Activated T-cell treated with anti-CD3 and anti-CD28 coated beads for 24 hours (primary cell): ENCODE measurements at regions not wholly inside any gene's neighbourhood (a gene's known extent, or its start where the extent isn't known, plus 50 kb on each side); places are given as distances from the start of the nearest gene placed in this dataset.
"Not testable (repeated sequence)": the region's sequence is repeated elsewhere in the genome, so short reads cannot be mapped to it uniquely, and the experiment has no call there.

Experiments
- DNase-seq: peaks from one replicate; pipeline ENCODE4 v3.0.0-alpha.2; 2020; ENCODE audit warnings: low read depth

DNA sequence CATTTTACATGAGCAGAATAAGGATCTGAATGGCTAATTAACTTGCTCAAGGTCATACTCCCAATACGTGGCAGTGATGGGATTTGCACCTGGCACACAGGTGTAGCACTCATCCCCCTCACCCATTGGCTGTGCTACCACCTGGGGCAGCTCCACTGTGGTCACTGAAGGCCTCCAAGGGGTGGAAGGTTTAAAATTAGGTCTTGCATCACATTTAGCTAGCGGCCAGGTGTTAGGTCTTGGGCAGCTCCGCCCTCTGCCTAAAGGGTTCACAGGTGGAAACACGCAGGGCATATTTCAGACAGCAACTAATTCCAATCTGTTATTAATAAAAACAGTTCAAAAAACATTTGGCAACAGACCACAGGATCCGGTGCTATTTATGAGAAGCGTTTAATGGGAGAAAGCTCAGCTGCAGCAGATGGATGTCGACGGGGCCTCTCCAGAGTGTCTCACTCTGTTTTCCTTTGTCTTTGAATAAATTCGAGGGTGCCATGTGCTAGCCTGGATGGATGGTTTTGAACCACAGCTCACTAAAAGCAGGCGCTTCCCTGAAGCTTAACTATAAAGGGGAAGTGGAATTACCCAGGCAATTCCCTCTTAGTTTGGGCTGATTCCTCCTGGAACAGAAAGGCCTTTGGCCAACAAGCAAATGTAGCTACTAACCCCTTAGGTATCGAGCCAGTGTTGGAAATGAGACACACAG lies 1017.6 kb downstream of the TYW1 start:
- DNase-seq = no peak

- no peak for DNase-seq
These were observed 1018.7 kb downstream of the TYW1 start for GRCh38 chr7:68015122-68015977.

- DNase-seq = no peak
These were observed 1019.4 kb downstream of the TYW1 start for GRCh38 chr7:68015978-68016532.

GRCh38 chr7:68020102-68020501 lies 1023.5 kb downstream of the TYW1 start:
- no peak for DNase-seq

GRCh38 chr7:68025369-68025768 lies 1028.7 kb downstream of the TYW1 start:
- no peak for DNase-seq

DNA sequence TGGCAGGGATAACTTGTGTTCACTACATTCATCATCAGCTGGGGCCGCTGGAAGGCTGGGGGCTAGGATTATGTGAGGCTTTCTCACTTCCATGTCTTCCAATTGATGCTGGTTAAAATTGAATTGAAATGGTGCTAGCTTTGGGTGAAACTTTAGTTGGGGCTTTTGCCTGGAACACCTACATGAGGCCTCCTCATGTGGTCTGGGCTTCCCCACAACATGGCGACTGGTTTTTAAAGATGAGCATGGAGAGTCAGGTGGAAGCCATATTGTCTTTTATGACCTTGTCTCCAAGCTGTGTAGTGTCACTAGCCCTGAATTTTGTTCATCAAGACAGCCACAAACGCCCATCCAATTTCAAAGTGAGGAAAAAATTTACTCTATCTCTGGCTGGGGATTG lies 1033.9 kb downstream of the TYW1 start:
- no peak for DNase-seq

- DNase-seq = no peak
These were observed 1034.7 kb downstream of the TYW1 start for GRCh38 chr7:68031180-68031943.

DNA sequence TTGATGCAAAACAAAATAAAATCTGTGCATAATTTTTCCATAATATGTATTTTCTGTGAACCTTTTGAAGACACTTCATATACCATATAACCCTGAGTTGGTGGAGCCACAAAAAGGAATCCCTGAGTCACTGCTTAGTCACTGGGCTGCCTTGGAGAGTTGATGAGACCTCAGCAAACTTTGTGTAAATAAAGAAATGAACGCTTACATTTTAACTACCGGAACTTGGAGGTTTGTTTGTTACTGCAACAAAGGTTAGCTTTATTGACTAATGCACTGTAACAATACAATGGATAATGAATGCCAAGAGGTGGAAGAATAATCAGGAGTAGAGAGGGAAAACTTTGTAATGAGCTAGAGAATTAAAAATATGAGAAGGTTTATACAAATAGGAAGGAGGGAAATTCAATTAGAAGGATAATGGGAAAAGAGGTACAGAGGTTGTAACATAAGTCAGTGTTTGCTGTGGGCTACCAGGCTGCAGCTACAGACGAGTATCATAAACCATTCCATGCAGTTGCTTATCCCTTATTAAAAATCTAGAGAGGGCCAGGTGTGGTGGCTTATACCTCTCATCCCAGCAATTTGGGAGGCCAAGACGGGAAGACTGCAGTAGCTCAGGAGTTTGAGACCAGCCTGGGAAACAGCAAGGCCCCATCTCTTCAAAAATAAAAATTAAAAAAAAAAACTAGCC lies 1042.1 kb downstream of the TYW1 start:
- DNase-seq = no peak

GRCh38 chr7:68041554-68041953 lies 1044.9 kb downstream of the TYW1 start:
- no peak for DNase-seq

DNA sequence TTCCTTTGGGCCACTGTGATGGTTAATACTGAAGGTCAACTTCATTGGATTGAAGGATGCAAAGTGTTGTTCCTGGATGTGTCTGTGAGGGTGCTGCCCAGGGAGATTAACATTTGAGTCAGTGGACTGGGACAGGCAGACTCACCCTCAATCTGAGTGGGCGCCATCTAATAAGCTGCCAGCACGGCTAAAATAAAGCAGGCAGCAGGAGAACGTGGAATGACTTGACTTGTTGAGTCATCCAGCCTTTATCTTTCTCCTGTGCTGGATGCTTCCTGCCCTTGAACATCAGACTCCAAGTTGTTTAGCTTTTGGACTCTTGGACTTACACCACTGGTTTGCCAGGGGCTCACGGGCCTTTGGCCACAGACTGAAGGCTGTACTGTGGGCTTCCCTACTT lies 1046.9 kb downstream of the TYW1 start:
- DNase-seq = no peak

DNA sequence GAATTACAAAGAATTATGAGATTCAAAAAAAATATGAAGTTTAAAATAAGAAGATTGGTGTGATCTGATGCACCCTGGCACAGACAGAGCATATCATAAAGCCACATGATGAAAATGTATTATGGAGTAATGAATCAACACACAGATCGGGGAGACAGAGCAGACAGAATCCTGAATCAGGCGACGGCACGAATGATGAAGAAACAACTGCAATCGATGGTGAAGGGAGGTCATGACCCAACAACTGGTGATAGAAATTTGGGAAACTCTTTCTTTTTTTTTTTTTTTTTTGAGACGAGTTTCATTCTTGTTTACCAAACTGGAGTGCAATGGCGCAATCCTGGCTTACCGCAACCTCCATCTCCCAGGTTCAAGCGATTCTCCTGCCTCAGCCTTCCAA lies 1054.0 kb downstream of the TYW1 start:
- no peak for DNase-seq

DNA sequence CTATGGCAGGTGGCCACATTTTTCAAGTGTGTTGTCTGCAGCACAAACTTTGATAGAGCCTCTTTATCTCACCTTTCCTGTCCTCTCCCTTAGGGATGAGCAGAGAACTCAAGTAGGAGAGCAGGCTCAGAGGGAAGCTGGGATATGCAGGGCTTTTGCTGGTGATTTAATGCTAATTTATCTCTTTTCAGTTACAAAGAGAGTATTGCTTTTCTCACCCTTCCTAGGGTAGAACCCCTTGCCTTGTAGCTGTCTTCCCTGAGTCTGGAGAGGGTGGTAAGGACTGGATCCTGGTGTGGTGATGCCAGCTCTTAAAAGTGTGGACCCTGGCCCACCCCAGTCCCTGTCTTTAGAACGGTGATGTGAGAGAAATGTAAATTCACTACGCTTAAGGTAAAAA lies 1061.4 kb downstream of the TYW1 start:
- DNase-seq = no peak

GRCh38 chr7:68063171-68063570 lies 1066.5 kb downstream of the TYW1 start:
- no peak for DNase-seq

DNA sequence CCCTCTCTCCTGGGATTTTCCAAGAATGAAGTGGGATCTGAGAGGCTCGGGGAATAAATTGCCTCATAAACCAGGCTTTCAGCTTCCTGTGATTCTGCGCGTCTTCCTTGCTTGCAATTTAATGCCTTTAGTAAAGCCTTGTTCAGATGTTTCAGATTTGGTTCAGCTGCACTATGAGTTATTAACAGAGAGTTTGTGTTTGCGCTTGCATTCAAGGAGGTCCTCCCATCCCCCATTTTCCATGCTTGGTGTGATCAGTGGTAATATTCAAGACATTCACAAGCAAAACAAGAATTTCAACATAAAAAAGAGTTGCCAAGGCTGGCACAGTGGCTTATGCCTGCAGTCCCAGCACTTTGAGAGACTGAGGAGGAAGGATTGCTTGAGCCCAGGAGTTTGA lies 1068.9 kb downstream of the TYW1 start:
- DNase-seq = no peak

DNA sequence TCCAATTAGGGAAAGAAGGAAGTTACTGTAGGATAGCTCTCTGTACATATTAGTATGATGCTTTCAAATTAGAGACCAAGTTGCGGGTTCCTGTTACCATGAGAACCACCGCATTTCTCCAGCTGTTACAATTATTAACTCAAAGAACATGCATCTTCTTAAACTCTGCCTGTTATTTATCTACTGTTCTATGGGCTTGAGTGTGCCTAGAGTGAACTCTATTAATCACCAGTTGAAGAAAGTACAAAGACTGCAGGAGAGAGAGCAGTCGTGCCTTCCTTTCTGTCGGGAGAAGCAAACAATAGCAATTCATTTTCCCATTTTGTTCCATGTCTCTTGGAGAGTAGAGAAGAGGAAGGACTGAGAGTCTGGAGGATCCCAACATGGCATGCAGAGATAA lies 1071.2 kb downstream of the TYW1 start:
- DNase-seq = no peak

- no peak for DNase-seq
These were observed 1074.4 kb downstream of the TYW1 start for GRCh38 chr7:68070992-68071391.

DNA sequence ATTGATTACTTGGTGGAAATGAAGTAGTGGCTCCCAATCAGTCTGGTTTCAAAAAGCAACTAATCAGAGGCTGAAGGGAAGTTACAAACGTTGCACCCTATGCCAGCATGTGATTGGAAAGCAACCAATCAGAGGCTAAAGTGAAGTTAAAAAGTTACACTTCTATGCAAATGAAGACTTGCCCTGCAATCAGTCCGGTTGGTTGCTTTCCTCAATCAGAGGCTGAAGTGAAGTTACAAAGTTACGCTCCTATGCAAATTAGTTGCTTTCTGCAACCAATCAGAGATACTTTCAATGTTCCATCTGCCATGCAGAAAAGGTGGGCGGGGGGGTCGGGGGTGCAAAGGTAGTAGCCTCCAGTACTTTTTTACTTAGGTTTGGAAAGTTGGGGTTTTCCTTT lies 1077.1 kb downstream of the TYW1 start:
- no peak for DNase-seq

DNA sequence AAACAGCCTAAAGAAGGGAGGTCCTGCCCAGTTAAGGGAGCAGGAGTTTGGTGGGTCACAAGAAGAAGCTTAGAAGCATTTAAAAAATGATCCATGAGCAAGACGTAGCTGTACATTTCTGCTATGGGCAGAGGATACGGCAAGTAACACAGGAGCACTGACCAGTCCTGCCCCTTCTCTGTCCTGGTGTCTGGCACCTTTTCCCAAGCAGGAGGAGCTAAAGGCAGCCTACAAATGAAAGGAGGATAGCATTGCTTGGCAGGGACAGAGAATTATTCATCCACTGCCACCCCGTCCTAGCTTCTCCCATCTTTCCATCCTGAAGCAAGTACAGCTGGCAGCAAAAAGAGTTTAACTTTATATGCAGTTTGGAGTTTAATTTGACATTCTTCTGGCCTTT lies 1077.6 kb downstream of the TYW1 start:
- DNase-seq = no peak

GRCh38 chr7:68078157-68078710 lies 1081.6 kb downstream of the TYW1 start:
- no peak for DNase-seq

- DNase-seq = not testable (repeated sequence)
These were observed 1085.7 kb downstream of the TYW1 start for GRCh38 chr7:68082066-68082960.
